B cell (primary cell): ENCODE measurements at regions not wholly inside any gene's neighbourhood (a gene's known extent, or its start where the extent isn't known, plus 50 kb on each side); places are given as distances from the start of the nearest gene placed in this dataset.

Source experiments
- ATAC-seq: fragments of 200-7000 bp; cut with Tn5 transposase; one replicate; pipeline ENCODE4 v1.10.0; 2021; ENCODE audit warnings: low read depth, mild to moderate bottlenecking, moderate number of reproducible peaks, moderate library complexity
- CTCF ChIA-PET: fragments of 350-600 bp; sonication (Branson Sonifier 250); formaldehyde crosslinking; loops from one replicate; lab custom pipeline; 2021; ENCODE audit warnings: antibody characterized with exemption, inconsistent platforms; lab: Charles Lee
- POLR2A ChIA-PET: fragments of 350-600 bp; sonication (Branson Sonifier 250); formaldehyde crosslinking; loops from one replicate; lab custom pipeline; 2021; ENCODE audit warnings: antibody characterized with exemption; lab: Charles Lee
- DNase-seq: peaks from one replicate; pipeline ENCODE4 v3.0.0; 2013
- H2AFZ ChIP-seq: 2 replicates; pipeline ENCODE4 v1.6.1; 2012; ENCODE audit warnings: mild to moderate bottlenecking, low read depth, low read length; ENCODE audit not compliant: insufficient read depth, poor library complexity, severe bottlenecking
- H3K27ac ChIP-seq, 2 donors: 1 replicate in 1 of 2; 2 replicates in 1 of 2; pipeline ENCODE4 v1.5.1; 2012 to 2013; ENCODE audit warnings: low read length in 2 of 2, mild to moderate bottlenecking in 2 of 2, moderate library complexity in 1 of 2
- H3K27me3 ChIP-seq, 4 experiments: fragments of 200-600 bp in 1 of 4; sonication (generic) in 1 of 4; replicated peaks in 1 of 4; 1 replicate in 2 of 4; 2 replicates in 2 of 4; pipeline versions ENCODE4 v1.6.1 to v1.7.0; 2013 to 2016; ENCODE audit warnings: low read length in 3 of 4, mild to moderate bottlenecking in 2 of 4, mixed read lengths in 1 of 4, moderate library complexity in 1 of 4; ENCODE audit not compliant: insufficient read depth in 4 of 4, control insufficient read depth in 3 of 4; ENCODE audit errors: control extremely low read depth in 1 of 4
- H3K36me3 ChIP-seq, 2 experiments: replicated peaks in 1 of 2; 1 replicate in 1 of 2; 2 replicates in 1 of 2; pipeline versions ENCODE4 v1.6.1 to v1.7.1; 2013; ENCODE audit warnings: low read length in 1 of 2; ENCODE audit not compliant: insufficient read depth in 2 of 2, control insufficient read depth in 1 of 2; ENCODE audit errors: control extremely low read depth in 1 of 2, extremely low read depth in 1 of 2
- H3K4me1 ChIP-seq, 2 donors: fragments of 200-600 bp in 1 of 2; sonication (generic) in 1 of 2; 1 replicate in 1 of 2; 2 replicates in 1 of 2; pipeline versions ENCODE4 v1.5.1 to v1.6.1; 2013 to 2017; ENCODE audit warnings: low read length in 2 of 2; ENCODE audit not compliant: control insufficient read depth in 2 of 2, insufficient read depth in 2 of 2
- H3K4me2 ChIP-seq: replicated peaks from 2 replicates; pipeline ENCODE3; 2012; ENCODE audit warnings: mild to moderate bottlenecking, low read depth, low read length; ENCODE audit not compliant: poor library complexity, severe bottlenecking
- H3K4me3 ChIP-seq, 5 experiments: fragments of 200-600 bp in 1 of 5; sonication (generic) in 1 of 5; 1 replicate in 3 of 5; 2 replicates in 2 of 5; pipeline versions ENCODE4 v1.5.1 to v1.7.0; 2011 to 2016; ENCODE audit warnings: low read length in 4 of 5, mild to moderate bottlenecking in 4 of 5, low read depth in 2 of 5, control low read depth in 1 of 5, moderate library complexity in 1 of 5; ENCODE audit not compliant: insufficient read depth in 1 of 5; ENCODE audit errors: control extremely low read depth in 1 of 5, extremely low read depth in 1 of 5
- H3K79me2 ChIP-seq: fragments of 200-600 bp; sonication (generic); one replicate; pipeline ENCODE4 v1.6.0; 2016; ENCODE audit warnings: low read length; ENCODE audit not compliant: control insufficient read depth, insufficient read depth
- H3K9ac ChIP-seq: fragments of 200-600 bp; sonication (generic); 2 replicates; pipeline ENCODE4 v1.6.1; 2017; ENCODE audit warnings: mild to moderate bottlenecking, low read length, moderate library complexity
- H3K9me3 ChIP-seq, 3 donors: one replicate each; pipeline versions ENCODE4 v1.6.1 to v1.7.1; 2013; ENCODE audit warnings: low read length in 2 of 3; ENCODE audit not compliant: control insufficient read depth in 2 of 3, insufficient read depth in 1 of 3; ENCODE audit errors: control extremely low read depth in 1 of 3
- H4K20me1 ChIP-seq: 2 replicates; pipeline ENCODE4 v1.6.0; 2012; ENCODE audit warnings: mild to moderate bottlenecking, low read length; ENCODE audit not compliant: insufficient read depth, control insufficient read depth, poor library complexity, severe bottlenecking
- H3K27ac Mint-ChIP-seq: one replicate; pipeline ENCODE4 v1.8.0; 2021; ENCODE audit warnings: mixed read lengths
- H3K27me3 Mint-ChIP-seq: one replicate; pipeline ENCODE4 v1.8.0; 2021; ENCODE audit warnings: mixed read lengths
- H3K4me1 Mint-ChIP-seq: one replicate; pipeline ENCODE4 v1.8.0; 2021; ENCODE audit warnings: mixed read lengths
- H3K4me3 Mint-ChIP-seq: one replicate; pipeline ENCODE4 v1.8.0; 2021; ENCODE audit warnings: mixed read lengths
- H3K9me3 Mint-ChIP-seq: one replicate; pipeline ENCODE4 v1.8.0; 2022; ENCODE audit warnings: mixed read lengths; ENCODE audit not compliant: insufficient read depth
- EZH2 ChIP-seq: IDR thresholded peaks from 2 replicates; pipeline ENCODE4 v1.6.1; 2012; ENCODE audit warnings: borderline replicate concordance, low read depth, mild to moderate bottlenecking, moderate library complexity, low read length; ENCODE audit not compliant: insufficient read depth, poor library complexity, severe bottlenecking
- WGBS: methylation state at CpG from one replicate; pipeline ENCODE4 v1.1.5; 2013; ENCODE audit warnings: missing lambda C conversion rate; ENCODE audit not compliant: insufficient coverage; 5-methylcytosine and 5-hydroxymethylcytosine counted together
- intact Hi-C: fragments of 100-400 bp; cut with micrococcal nuclease; formaldehyde crosslinking; loops from one replicate; pipeline ENCODE4 v1.10.0; 2022
- TF ChIP-seq, protein P1 (sequence below): fragments of 200-600 bp; IDR thresholded peaks from one replicate; pipeline ENCODE4 v1.8.0; 2022; ENCODE audit warnings: antibody characterized with exemption, mild to moderate bottlenecking

DNA sequence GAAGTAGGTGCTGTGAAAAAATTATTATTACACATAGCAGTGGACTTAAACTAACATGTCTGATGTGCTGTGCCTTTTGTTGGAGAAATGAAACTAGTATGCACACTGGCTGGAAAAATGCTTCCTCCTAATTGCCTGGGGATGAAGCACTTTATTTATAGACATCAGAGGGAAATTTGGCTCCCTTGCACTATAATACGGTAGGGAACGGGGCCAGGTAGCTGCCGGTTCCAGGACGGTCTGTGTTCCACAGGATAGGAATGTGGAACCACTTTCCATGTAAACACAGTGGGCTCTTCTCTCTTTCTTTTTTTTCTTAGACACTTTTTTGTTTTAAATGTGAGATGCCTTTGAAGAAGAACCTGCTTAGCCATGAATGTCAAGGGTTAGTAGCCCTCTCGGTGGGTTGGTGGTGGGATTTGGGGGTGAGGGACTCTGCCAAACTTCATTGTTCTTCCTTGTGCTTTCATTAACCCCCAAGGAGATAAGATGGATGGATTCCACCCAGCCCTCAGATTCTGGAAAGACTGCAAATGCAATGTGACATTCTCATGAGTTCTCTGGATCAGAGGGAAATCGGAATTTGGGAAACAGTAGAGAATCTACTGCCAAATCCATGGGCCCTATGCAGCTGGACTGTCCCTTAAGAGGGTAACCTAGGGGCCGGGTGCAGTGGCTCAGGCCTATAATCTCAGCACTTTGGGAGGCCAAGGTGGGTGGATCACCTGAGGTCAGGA, 58.0 kb upstream of the GSC start:
- Mint-ChIP-seq H3K27ac (no peak overlapping the region), H3K27me3 (peaks cover 9% of the 10 kb centered on the region), H3K4me1 (no peaks in the 10 kb centered on the region), H3K4me3 (no peak overlapping the region), H3K9me3 (peaks cover 2% of the 10 kb centered on the region)
- no peaks in the 10 kb centered on the region for H3K4me1 ChIP-seq
- H3K79me2 ChIP-seq = no peaks in the 10 kb centered on the region
- H3K9ac ChIP-seq = no peak overlapping the region
- no peak overlapping the region for H3K4me3 ChIP-seq
- TF ChIP-seq, protein P1, sequence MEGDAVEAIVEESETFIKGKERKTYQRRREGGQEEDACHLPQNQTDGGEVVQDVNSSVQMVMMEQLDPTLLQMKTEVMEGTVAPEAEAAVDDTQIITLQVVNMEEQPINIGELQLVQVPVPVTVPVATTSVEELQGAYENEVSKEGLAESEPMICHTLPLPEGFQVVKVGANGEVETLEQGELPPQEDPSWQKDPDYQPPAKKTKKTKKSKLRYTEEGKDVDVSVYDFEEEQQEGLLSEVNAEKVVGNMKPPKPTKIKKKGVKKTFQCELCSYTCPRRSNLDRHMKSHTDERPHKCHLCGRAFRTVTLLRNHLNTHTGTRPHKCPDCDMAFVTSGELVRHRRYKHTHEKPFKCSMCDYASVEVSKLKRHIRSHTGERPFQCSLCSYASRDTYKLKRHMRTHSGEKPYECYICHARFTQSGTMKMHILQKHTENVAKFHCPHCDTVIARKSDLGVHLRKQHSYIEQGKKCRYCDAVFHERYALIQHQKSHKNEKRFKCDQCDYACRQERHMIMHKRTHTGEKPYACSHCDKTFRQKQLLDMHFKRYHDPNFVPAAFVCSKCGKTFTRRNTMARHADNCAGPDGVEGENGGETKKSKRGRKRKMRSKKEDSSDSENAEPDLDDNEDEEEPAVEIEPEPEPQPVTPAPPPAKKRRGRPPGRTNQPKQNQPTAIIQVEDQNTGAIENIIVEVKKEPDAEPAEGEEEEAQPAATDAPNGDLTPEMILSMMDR = no peak
- no peak for TF ChIP-seq EZH2
- DNase-seq = no peak
- no peak for ATAC-seq
- 72% methylated on average over 2 of the region's 7 CpGs for WGBS
- no peaks in the 10 kb centered on the region for H4K20me1 ChIP-seq
- no peak overlapping the region for H3K4me2 ChIP-seq
- no peaks in the 10 kb centered on the region for H3K27me3 ChIP-seq
- POLR2A ChIA-PET = no interaction called here
- H3K9me3 ChIP-seq = peaks cover 0 to 11% (median 0%) of the 10 kb centered on the region in 3 donors
- intact Hi-C loops = no loop called here
- CTCF ChIA-PET = no interaction called here
- H3K27ac ChIP-seq = no peak overlapping the region
- no peak overlapping the region for H2AFZ ChIP-seq
- no peaks in the 10 kb centered on the region for H3K36me3 ChIP-seq

DNA sequence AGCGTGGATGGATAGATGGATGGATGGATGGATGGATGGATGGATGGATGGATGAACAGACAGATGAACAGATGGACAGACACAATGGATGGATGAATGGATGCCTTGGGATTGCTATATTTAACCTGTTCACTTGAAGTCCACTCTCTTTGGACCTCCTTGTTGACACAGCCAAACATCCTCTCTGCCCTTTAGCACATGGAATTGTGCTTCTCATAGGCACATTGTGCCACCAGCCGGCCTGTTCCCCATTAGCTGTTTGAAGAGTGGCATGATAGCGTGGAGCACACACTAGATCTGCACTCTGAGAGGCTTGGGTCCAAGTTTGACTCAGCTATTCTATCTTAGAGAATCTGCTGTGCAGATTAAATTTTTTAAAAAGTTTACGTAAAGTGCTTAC, 56.9 kb upstream of the GSC start:
- POLR2A ChIA-PET = no interaction called here
- Histone ChIP-seq H3K4me3 (no peak overlapping the region), H4K20me1 (no peaks in the 10 kb centered on the region), H3K4me2 (no peak overlapping the region), H3K27ac (no peak overlapping the region), H3K9ac (no peak overlapping the region), H3K4me1 (no peaks in the 10 kb centered on the region), H3K27me3 (no peaks in the 10 kb centered on the region), H3K9me3 (peaks cover 0 to 11% (median 0%) of the 10 kb centered on the region in 3 donors), H3K79me2 (no peaks in the 10 kb centered on the region), H2AFZ (no peak overlapping the region), H3K36me3 (no peaks in the 10 kb centered on the region)
- Mint-ChIP-seq H3K4me1 (no peaks in the 10 kb centered on the region), H3K9me3 (peaks cover 2% of the 10 kb centered on the region), H3K4me3 (no peak overlapping the region), H3K27me3 (peaks cover 9% of the 10 kb centered on the region), H3K27ac (no peak overlapping the region)
- ATAC-seq = no peak
- DNase-seq = no peak
- no peak for TF ChIP-seq EZH2
- TF ChIP-seq, protein P1 = no peak
- intact Hi-C loops = no loop called here
- WGBS = 90% methylated on average over 4 of the region's 4 CpGs
- CTCF ChIA-PET = no interaction called here
